HG03159 (cell line): ENCODE measurements at regions not wholly inside any gene's neighbourhood (a gene's known extent, or its start where the extent isn't known, plus 50 kb on each side); places are given as distances from the start of the nearest gene placed in this dataset.

ENCODE experiments used
- ATAC-seq: cut with Tn5 transposase; IDR thresholded peaks from one replicate; pipeline ENCODE4 v1.9.1; 2021; ENCODE audit warnings: mild to moderate bottlenecking, moderate library complexity; ENCODE audit not compliant: unreplicated experiment

GRCh38 chr9:38287420-38287985 lies 105.0 kb upstream of the ALDH1B1 start:
- ATAC-seq = no peak

GRCh38 chr9:38286766-38287165 lies 105.7 kb upstream of the ALDH1B1 start:
- ATAC-seq = no peak

- ATAC-seq = no peak
These were observed 106.1 kb upstream of the ALDH1B1 start for GRCh38 chr9:38286357-38286756.

GRCh38 chr9:38285236-38285635 lies 107.3 kb upstream of the ALDH1B1 start:
- no peak for ATAC-seq

DNA sequence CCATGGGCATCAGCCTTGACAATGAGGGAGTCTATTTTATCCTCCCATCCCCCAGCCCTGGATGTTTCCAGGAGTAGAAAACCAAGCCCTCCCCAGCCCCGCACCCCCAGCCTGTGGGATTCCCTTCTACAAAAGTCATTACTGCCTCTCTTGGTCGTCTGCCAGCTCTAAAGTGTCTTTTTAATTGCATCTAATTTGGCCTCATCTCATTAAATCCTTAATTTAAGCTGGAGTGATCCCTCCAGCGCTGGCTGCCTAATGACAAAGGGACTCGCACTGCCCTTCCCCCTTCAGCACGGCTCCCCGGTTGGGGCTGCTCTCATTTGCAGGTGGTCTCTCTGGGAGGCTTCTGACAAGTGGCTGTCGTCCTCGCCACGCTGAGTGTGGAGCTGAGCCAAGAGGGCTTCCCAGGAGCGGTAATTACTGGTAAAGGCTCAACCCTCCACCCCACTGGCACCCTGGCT lies 107.9 kb upstream of the ALDH1B1 start:
- no peak for ATAC-seq

DNA sequence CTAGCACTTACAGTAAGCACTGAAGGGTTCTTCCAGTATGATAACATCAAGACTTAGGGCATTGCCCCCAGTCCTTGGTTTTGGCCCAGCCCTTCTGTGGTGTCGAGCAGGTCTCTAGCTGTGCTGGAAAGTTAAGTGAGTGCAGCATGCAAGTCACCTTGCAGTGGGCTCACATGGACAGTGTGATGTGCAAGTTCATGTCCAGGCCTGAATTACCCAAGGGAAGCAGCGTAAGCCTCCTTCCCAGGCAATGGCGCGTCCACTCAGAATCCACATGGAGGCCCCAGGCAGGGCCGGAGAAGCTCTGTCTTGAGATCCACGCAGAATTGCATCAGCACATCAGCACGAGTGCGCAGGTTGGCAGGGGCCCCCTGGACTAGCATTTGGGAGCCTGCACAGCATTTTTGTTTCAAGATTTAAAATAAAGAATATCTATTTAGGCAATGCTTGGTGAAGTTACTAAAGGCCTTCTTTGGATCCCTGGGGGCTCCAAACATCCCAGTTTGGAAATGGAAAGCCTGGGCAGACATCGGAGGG lies 108.4 kb upstream of the ALDH1B1 start:
- ATAC-seq = no peak

GRCh38 chr9:38282756-38283155 lies 109.7 kb upstream of the ALDH1B1 start:
- ATAC-seq = no peak

DNA sequence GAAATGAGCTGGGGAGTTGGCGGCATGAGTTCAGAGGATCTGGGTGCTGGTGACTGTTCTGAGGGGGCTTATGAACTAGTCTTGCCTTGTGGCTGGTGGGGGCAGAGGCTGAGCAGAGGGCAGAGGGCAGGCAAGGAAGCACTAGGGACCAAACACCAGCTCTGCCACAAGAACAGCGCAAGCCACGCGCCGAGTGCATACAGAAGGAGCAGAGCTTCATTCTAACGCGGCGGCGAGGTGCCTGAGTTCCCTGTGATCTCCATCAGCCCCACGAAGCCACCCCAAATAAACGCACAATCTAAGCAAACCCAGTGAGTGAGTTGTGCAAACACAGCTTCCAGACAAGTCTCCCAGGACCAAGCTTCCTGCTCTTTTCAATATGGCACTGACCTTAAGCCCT lies 110.6 kb upstream of the ALDH1B1 start:
- ATAC-seq = no peak

DNA sequence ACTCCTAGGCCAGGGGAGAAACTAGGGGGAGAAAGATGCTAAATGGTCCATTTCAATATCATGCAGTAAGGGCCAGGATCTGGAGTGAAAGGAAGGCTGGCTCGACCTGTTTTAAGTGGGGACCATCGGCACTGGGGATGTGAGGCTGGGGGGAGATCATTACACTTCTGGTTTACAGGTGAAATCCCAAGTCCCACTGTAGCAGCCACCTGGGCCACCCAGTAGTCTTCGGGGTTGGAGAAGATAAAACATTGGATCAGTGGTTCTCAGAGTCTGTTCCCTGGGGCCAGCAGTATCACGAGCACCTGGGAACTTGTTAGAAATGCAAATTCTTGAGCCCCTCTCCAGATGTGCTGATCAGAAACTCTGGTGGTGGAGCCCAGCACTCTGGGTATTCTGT lies 111.3 kb upstream of the ALDH1B1 start:
- no peak for ATAC-seq

DNA sequence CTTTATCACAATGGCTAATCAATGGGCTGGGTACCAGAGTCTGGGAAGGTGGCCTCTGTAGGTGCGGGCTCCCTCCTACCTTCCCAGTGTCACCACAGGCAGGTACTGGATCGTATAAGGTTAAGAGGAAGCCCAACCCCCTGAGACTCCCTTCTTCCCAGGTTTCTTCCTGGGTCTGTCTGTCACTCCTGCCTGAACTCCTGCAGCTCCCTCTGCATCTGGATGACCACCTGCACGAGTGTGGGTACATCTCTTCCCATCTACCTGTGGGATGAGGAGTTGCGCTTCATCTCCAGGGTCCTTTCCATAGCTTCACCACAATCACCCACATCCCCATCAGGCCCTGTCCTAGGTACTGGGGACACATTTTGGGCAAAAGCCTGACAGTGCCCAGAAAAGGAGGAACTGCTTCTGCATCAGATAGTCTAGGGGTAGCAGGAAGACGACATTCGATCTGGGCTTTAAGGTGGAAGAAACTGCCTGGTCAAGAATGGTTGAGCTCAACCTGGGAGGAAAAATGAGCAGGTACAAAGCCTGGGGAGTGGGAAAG lies 112.2 kb upstream of the ALDH1B1 start:
- no peak for ATAC-seq

DNA sequence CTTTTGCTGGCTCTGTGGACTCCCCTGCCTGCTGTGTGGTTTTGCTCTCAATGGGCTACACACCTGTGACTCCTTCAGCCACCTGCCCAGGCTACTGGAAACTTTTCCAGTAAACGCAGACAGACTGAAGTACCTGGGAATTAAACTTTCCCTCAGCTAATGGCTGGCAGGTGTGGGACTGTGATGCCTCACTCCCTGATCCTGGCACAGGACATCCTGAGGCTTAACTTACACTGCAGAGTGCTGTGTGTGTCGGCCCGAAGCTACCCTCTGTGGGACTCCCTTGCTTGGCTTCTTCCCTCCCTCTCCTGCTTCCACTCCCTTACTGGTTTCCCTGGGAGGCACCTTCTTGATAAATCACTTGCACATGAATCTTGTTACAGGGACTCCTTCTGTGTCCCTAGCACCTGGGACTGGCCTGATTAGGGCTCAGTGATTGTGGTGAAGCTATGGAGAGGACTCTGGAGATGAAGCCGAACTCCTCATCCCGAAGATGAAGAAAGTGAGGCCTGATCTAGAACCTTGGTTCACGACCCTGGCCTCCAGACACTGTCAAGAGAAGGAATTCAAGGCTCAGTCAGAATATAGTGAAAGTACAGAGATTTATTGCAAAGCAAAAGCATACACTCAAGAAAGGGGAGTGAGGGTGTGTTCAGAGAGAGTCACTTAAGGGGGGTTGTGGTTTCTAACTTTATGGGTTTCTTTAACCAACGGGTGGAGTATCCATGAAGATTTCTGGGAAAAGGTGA lies 113.4 kb upstream of the ALDH1B1 start:
- ATAC-seq = no peak

GRCh38 chr9:38278457-38278856 lies 114.0 kb upstream of the ALDH1B1 start:
- ATAC-seq = no peak

DNA sequence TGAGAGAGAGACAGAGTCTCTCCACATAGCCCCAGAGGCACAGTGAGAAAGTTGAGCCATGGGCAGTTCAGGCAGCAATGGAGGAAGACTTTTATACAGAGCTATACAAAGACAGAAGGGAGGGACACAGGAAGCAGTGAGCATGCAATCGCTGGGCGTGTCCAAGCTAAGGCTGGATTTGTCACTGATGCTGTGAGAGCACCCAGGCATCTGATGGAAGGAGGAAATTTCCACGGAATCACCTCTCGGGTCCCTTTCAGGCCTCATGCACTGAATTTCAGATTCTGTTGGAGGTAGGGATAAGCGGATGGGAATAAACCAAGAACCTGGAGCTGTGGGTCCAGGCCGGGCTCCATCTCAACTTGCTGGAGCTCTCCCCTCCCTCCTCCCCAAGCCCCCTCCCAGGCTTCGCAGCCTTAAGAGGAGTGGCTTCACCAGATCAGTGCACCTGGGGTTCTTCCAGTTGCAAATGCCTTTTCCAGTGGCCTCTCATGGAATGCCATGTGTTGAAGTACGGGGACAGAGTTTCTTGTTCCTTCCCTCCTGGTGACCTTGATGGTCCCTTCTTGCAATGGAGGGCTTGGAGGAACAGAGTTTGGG lies 114.8 kb upstream of the ALDH1B1 start:
- ATAC-seq = no peak

GRCh38 chr9:38276771-38277439 lies 115.6 kb upstream of the ALDH1B1 start:
- ATAC-seq = no peak

GRCh38 chr9:38274800-38275199 lies 117.7 kb upstream of the ALDH1B1 start:
- no peak for ATAC-seq

GRCh38 chr9:38272710-38273109 lies 119.8 kb upstream of the ALDH1B1 start:
- no peak for ATAC-seq

DNA sequence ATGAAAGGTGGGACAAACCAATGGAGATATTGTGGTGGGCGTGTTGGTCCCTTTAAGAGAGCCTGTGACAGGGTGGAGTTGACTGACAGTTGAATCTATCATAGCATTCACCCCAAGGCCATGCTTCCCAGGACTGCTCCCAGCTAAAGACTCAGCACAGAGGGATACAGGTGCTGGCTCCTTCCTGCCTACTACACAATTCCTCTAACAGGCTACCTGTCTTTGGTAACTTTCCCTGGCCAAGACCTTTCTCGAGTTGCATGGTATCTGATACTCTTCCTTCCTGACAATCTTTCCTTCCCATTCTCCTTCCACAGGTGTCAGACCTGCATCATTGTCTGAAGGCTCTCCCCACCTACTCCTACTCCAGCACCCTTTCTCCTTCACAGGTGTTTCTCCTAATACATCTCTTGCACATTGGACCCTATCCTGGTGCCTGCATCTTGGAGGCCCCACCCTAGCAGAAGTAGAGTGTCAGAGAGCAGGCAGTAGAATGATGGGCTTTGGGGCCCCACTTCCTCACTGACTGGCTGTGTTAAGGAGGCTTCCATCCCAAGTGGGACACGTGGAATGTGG lies 120.7 kb upstream of the ALDH1B1 start:
- ATAC-seq = no peak

- ATAC-seq = no peak
These were observed 122.7 kb upstream of the ALDH1B1 start for GRCh38 chr9:38269775-38270174.

- no peak for ATAC-seq
These were observed 129.0 kb upstream of the ALDH1B1 start for GRCh38 chr9:38263532-38263931.

GRCh38 chr9:38259519-38260218 lies 132.8 kb upstream of the ALDH1B1 start:
- ATAC-seq = no peak
